Fibroblast of the aortic adventitia (primary cell): ENCODE measurements at regions not wholly inside any gene's neighbourhood (a gene's known extent, or its start where the extent isn't known, plus 50 kb on each side); places are given as distances from the start of the nearest gene placed in this dataset.

Experiments
- DNase-seq: peaks from one replicate; pipeline ENCODE4 v3.0.0-alpha.2; 2010; ENCODE audit warnings: low read depth
- H3K4me3 ChIP-seq: 2 replicates; pipeline ENCODE4 v1.5.1; 2011; ENCODE audit warnings: low read depth, mild to moderate bottlenecking, control low read depth, low read length, moderate library complexity
- TF ChIP-seq, protein P1 (sequence below): IDR thresholded peaks from 2 replicates; pipeline ENCODE4 v1.5.1; 2011; ENCODE audit warnings: mild to moderate bottlenecking, low read length, control low read depth, inconsistent platforms; ENCODE audit not compliant: insufficient read depth

DNA sequence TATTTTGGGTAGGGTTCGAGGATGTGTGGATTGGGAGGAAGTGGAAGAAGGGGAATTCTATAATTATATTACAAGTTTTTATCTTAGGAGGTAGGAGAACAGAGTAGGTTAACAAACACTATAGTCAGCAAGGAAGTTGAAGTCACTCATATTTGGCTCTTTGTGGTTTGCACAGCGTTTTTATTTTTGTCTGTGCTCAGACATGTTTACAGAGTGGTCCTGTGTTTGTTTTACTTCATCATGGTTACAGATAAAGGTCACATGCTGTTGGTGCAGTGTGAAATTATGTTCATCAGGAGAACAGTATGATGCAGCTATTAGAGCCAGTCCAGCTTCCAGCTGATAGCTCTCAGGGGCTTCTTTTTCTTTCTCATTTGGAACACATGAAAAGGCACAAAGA is 299.9 kb upstream of the SFRP2 start:
- H3K4me3 ChIP-seq = no peak overlapping the region
- TF ChIP-seq, protein P1, sequence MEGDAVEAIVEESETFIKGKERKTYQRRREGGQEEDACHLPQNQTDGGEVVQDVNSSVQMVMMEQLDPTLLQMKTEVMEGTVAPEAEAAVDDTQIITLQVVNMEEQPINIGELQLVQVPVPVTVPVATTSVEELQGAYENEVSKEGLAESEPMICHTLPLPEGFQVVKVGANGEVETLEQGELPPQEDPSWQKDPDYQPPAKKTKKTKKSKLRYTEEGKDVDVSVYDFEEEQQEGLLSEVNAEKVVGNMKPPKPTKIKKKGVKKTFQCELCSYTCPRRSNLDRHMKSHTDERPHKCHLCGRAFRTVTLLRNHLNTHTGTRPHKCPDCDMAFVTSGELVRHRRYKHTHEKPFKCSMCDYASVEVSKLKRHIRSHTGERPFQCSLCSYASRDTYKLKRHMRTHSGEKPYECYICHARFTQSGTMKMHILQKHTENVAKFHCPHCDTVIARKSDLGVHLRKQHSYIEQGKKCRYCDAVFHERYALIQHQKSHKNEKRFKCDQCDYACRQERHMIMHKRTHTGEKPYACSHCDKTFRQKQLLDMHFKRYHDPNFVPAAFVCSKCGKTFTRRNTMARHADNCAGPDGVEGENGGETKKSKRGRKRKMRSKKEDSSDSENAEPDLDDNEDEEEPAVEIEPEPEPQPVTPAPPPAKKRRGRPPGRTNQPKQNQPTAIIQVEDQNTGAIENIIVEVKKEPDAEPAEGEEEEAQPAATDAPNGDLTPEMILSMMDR = no peak
- no peak for DNase-seq

DNA sequence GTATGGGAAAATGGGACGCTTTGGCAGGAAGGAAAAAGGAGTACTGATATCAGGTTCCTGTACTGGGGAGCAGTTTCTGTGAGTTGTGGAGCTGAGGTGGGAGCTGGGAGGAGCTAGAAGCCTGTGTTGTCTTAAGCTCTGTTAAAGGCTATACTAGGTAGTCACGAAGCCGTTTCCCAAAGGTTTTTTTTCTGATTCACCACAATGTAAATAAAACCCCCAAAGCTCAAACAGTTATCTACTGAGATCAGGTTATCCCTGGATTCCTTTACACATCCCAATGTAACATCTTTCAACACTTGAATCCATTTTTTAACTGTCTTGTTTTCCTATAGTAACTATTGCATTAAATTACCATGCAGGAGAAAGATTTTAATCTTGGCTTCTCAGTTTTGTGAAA is 297.4 kb upstream of the SFRP2 start:
- no peak for DNase-seq

DNA sequence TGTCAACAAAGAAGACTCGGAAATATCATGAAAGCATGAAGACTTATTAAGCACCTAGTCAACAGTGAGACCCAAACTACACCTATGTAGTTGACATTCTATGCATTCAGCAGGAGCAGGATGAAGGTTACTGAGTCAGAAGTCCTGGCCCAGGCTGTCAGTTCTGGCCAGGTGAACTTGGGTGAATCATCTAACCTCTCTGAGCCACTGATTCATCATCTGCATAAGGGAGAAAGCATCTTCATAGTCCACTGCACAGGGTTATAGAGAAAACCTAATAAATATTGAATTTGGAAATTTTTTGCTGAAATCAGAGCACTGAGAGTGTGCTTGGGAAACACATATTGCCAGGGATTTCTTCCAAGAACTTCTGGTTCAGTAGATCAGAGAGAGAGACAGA is 296.0 kb upstream of the SFRP2 start:
- DNase-seq = no peak
- TF ChIP-seq, protein P1 = no peak
- H3K4me3 ChIP-seq = no peak overlapping the region

More for the DNA sequence above, 297.4 kb upstream of the SFRP2 start:
- no peak overlapping the region for H3K4me3 ChIP-seq
- TF ChIP-seq, protein P1 = no peak

DNA sequence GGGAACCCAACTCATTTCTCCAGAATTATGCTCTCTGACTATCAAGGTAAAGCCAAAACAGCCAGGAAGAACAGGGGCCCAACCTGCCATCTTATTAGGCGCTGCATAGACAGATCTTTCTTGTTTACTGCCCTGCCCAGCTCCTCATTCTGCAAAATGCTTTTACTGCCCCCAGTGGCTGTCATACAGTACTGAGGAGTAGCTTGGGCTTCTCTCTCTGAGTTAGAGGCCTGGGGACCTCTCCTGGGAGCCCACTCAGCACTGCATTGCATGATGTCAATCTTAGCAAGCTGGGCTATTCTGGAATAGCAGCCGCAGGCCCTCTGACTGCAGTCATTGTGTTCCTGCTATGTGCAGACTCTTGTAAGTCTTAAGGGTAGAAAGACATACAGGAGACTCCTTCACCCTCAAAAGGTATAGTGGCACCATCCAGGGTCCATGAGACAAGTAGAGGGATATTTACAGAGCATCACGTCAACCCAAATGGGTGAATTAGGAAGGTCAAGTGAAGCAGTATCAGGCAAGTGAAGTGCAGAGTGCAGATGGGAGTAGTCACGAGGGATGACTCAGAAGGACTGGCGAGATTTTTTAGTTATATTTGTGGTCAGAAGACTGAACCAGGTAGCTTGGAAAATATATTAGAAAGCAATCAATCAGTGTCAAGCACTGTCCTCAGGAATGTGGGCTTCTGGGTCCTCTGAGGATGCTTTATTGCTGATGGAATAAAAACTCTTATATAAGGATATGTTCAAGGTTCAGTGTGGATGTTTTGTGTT is 294.1 kb upstream of the SFRP2 start:
- no peak for DNase-seq
- H3K4me3 ChIP-seq = no peak overlapping the region
- TF ChIP-seq, protein P1 = peak; percentile 25

DNA sequence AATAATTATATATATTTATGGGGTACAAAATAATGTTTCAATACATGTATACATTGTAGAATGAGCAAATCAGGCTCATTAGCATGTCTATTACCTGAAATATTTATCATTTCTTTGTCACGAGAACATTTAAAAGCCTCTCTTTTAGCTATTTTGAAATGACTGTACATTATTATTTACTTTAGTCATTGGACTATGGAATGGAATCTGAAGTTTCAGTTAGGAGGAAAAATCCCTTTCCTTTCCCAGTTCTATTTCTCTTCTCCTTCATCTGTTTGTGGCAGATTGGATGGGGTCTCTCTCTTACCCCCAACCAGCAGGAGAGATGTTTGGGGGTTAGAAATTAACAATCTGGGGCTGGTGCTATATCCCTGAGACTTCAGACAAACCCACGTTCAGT is 292.5 kb upstream of the SFRP2 start:
- H3K4me3 ChIP-seq = no peak overlapping the region
- TF ChIP-seq, protein P1 = no peak
- DNase-seq = no peak

DNA sequence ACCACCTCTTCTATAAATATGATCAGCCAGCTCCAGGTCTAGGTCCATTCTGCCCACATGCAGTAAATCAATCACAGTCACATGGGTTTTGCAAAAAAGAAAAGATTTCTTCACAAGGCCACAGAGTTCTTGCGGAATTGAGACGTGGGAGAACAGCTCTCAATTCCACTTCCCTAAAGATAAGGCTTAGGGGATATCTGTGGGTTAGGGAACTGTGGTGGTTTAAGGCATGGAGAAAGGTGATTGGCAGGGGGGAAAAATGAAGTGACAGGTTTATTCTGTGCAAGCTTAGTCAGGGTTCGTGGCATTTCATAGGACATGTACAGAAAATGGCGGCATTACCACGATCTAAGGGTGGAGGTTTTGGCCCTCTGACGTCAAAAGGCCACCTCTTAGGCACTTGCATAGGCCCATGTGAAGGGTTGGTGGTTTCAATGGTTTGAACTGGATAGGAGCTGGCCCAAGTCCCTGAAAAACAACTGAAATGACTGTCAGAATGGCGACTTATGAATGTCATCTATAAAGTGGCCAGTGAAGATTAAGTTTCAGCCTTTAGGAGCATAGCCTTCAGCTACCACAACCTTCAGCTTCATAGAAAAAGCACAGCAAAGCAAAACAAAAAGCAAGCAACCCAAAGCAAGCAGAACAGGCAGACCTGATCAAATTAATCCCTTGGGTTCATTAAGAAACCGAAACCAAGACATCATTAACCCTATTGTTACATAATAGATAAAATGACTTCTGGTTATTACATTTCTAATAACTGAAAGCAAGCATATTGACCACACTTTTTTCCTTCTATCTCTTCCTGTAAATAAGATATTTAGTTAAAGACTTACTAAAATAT is 289.8 kb upstream of the SFRP2 start:
- no peak for DNase-seq
- H3K4me3 ChIP-seq = no peak overlapping the region
- TF ChIP-seq, protein P1 = no peak
